ENCODE measurements at regions not wholly inside any gene's neighbourhood (a gene's known extent, or its start where the extent isn't known, plus 50 kb on each side); places are given as distances from the start of the nearest gene placed in this dataset.
"Not testable (repeated sequence)": the region's sequence is repeated elsewhere in the genome, so short reads cannot be mapped to it uniquely, and the experiment has no call there.

GRCh38 chr5:21488828-21489227, 1364.3 kb downstream of the CDH12 start:
- not testable (repeated sequence) for H3K4me3 ChIP-seq, H3K27ac ChIP-seq

GRCh38 chr5:21485458-21486000, 1367.6 kb downstream of the CDH12 start:
- H3K4me3 ChIP-seq, H3K27ac ChIP-seq: not testable (repeated sequence)

GRCh38 chr5:21484498-21484889, 1368.7 kb downstream of the CDH12 start:
- H3K27ac ChIP-seq, H3K4me3 ChIP-seq: not testable (repeated sequence)

- H3K27ac ChIP-seq, H3K4me3 ChIP-seq: not testable (repeated sequence)
Measured at GRCh38 chr5:21483790-21484497, 1369.2 kb downstream of the CDH12 start.

GRCh38 chr5:21482983-21483650, 1370.0 kb downstream of the CDH12 start:
- H3K4me3 ChIP-seq, H3K27ac ChIP-seq: not testable (repeated sequence)

- H3K27ac ChIP-seq, H3K4me3 ChIP-seq: not testable (repeated sequence)
Measured at GRCh38 chr5:21482522-21482921, 1370.6 kb downstream of the CDH12 start.

- H3K4me3 ChIP-seq, H3K27ac ChIP-seq: not testable (repeated sequence)
Measured at GRCh38 chr5:21481320-21482270, 1371.5 kb downstream of the CDH12 start.

GRCh38 chr5:21480054-21480453, 1373.1 kb downstream of the CDH12 start:
- not testable (repeated sequence) for H3K27ac ChIP-seq, H3K4me3 ChIP-seq

- not testable (repeated sequence) for H3K4me3 ChIP-seq, H3K27ac ChIP-seq
Measured at GRCh38 chr5:21473981-21474380, 1379.2 kb downstream of the CDH12 start.

GRCh38 chr5:21473436-21473835, 1379.7 kb downstream of the CDH12 start:
- H3K27ac ChIP-seq, H3K4me3 ChIP-seq: not testable (repeated sequence)

GRCh38 chr5:21471691-21472090, 1381.5 kb downstream of the CDH12 start:
- H3K27ac ChIP-seq, H3K4me3 ChIP-seq: not testable (repeated sequence)

GRCh38 chr5:21469523-21470101, 1383.5 kb downstream of the CDH12 start:
- not testable (repeated sequence) for H3K27ac ChIP-seq, H3K4me3 ChIP-seq

- not testable (repeated sequence) for H3K4me3 ChIP-seq, H3K27ac ChIP-seq
Measured at GRCh38 chr5:21467544-21467943, 1385.6 kb downstream of the CDH12 start.

GRCh38 chr5:21459744-21460073, 1393.4 kb downstream of the CDH12 start:
- peak overlapping the region; percentile 58 to 80 (median 65) for H3K4me3 ChIP-seq
- H3K27ac ChIP-seq = peak overlapping the region in 18 of 21 experiments; percentile 55 to 91 (median 82)

GRCh38 chr5:21452449-21452848, 1400.7 kb downstream of the CDH12 start:
- no peak overlapping the region for H3K4me3 ChIP-seq
- H3K27ac ChIP-seq = no peak overlapping the region

GRCh38 chr5:21432646-21433045, 1420.5 kb downstream of the CDH12 start:
- no peak overlapping the region for H3K27ac ChIP-seq
- H3K4me3 ChIP-seq = no peak overlapping the region

GRCh38 chr5:21424907-21425306, 1428.2 kb downstream of the CDH12 start:
- Histone ChIP-seq H3K27ac (no peak overlapping the region), H3K4me3 (no peak overlapping the region)

- no peak overlapping the region for H3K27ac ChIP-seq
- no peak overlapping the region for H3K4me3 ChIP-seq
Measured at GRCh38 chr5:21419383-21419782, 1431.4 kb upstream of the CDH18 start.

- H3K4me3 ChIP-seq, H3K27ac ChIP-seq: not testable (repeated sequence)
Measured at GRCh38 chr5:21402089-21402488, 1414.1 kb upstream of the CDH18 start.

- H3K27ac ChIP-seq = no peak overlapping the region
- no peak overlapping the region for H3K4me3 ChIP-seq
Measured at GRCh38 chr5:21398511-21398910, 1410.5 kb upstream of the CDH18 start.

Data from skin epidermis (tissue), 12 donors.